NOMO-1 (cell line): ENCODE measurements at regions not wholly inside any gene's neighbourhood (a gene's known extent, or its start where the extent isn't known, plus 50 kb on each side); places are given as distances from the start of the nearest gene placed in this dataset.

ENCODE experiments used
- DNase-seq, 2 experiments: peaks; one replicate each; lab custom pipeline; 2025; ENCODE audit not compliant: unreplicated experiment in 2 of 2; lab: John Stamatoyannopoulos, UW

DNA sequence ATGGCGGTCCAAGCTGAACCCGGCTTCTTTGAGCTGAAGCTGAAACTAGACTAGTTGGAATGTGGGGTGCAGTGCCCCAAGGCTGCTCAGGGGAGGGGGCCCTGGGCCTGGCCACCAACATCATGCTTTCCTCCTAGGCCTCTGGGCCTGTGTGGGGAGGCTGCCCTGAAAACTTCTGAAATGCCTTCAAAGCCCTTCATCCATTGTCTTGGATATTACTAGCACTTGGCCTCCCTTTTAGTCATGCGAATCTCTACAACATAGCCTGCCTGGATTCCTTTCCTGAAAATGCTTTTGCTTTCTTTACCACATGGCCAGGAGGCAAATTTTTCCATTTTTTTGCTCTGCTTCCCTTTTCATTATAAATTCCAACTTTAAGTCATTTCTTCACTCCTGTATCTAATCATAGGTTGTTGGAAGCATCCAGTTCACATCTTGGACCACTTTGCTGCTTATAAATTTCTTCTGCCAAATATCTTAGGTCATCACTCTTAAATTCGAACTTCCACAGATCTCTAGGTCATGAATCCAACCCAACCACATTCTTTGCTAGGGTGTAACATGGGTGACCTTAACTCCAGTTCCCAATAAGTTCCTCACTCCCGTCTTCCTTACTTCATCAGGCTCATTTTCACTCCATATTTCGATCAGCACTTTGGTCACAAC lies 103.4 kb downstream of the DDIT4L start:
- DNase-seq = no peak

DNA sequence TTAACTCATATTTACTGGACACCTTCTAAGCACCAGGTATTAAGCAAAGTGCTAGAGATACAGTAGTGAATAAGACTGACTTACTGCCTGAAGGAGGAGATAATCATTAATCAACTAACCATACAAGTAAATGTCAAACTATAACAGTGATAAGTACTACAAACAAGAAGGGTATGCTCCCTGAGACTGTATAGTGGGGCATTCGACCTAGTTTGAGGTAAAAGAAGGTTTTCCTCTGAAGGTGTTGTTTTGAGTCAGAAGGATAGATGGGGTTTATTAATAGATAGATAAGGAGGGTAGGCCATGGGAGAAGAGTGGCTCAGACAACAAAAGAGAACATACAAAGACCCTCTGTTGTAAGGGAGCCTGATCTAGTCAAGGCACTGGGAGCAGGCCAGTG lies 105.4 kb downstream of the DDIT4L start:
- DNase-seq = no peak

DNA sequence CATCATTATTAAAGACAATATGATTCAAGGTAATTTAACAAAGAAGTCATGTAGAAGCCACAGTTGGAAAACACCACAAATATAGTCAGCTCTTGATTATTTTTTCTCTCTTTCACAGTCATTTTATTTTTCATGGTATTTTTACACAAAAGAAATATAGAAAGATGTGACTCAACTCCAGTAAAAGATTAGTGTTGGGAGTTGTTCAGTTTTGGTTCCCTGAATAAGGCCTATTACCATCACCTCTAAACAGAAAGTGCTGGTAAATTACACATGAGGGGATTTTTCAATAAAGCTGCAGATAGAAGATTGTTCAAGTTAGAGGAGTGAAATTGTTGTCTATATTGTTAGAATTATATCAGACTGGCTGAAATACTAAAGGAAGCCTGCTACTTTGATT lies 107.0 kb downstream of the DDIT4L start:
- no peak for DNase-seq

DNA sequence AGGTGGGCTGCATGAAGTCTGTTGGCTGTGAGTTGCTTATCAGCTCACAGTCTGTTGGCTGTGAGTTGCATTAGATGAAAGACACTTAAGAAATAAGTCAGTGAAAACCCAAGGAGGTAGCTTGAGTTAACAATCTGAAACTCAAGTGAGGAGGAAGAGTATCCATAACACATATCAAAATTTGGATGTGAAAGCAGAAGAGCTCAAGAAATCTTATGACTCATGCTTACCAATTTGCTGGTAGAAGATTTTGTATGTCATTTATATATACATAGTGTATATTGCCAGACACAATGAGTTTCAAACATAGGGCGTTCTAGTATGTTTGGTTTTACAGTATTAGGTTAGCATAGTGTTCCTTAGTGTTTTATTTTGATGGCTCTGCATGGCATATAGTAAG lies 107.4 kb downstream of the DDIT4L start:
- DNase-seq = peak; percentile 18 to 69

DNA sequence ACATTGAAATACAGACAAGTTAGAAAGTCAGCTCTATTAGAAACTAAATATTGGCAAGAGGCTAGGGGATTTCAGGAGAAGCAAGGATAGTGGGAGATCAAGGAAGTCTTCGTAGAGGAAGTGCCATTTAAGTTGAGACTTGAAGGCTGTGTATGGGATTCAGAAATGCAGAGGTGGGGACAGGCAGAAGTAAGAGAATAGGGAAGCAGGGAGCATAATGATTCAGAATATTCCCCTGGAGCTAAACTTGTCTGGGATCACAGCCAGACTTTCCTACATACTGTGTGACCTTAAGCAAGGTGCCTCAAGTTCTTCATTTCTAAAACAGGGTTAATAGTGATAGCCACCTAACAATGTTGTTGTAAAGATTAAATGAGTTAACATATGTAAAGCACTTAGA lies 108.8 kb downstream of the DDIT4L start:
- DNase-seq = no peak

DNA sequence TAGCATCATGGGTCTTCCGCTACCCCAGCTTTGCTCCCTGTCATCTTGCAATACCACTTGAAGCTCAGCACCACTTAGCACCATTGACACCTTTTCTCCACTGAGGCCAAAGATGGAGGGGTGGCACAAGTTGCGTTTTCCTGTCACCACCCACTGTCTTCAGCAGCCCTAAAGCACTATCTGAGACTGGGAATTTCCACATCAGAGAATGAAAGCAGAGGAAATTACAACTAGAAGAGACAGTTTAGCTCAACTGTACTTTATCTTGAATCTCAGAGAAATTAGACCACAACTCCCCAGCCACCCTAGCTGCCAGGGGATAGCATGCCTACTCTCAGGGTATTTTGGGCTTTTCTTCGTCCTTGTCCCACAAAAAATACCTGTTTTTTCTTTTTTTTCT lies 111.0 kb downstream of the DDIT4L start:
- DNase-seq = no peak

DNA sequence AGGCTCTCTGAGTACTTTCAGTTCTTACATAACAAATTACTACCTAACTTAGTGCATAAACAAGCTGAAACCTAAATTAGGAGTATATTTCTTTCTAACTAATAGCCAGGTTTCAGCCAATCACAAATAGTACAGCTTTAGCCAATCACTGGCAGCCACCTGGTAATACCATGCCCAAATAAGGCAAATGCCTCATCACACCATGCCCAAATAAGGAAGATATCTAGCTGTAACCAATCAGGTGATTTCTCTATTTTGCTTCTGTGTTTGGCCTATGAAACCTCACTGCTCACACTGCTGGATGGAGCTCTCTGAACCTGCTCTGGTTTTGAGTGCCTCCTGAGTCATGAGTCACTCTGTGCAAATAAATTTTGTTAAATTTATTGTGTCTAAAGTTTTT lies 113.5 kb downstream of the DDIT4L start:
- no peak for DNase-seq

DNA sequence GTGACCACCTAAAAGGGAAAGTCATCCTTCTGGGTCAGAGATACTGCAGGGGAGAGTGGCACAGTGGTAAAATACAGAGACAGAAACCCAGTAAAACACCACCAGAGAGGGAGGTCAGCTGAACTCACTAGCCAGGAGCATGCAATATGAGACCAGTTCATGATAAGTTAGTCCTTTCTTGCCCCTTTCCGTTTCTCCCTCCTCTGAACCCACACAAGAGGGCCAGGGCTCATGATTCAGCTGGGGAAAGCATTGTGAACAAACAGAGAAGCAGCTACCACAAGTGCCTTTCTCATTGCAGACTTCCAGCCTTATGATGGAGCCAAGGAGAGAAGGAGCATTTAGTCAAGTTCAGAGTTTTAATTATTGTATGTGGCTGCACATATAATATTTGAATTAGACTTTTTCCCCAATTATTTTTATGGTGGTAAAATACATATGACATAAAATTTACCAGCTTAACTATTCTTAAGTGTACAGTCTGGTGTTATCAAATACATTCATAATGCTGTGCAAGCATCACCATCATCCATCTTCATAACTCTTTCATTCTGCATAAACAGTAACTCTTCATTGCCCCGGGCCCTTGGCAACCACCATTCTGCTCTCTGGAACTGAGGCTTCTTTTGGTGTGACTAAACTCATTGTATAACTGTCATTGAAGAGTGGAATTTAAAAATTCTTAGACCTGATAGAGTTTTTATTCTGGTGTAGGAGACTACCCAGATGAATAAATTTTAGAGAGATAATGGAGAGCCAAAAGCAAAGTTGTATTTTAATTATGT lies 114.6 kb downstream of the DDIT4L start:
- no peak for DNase-seq

DNA sequence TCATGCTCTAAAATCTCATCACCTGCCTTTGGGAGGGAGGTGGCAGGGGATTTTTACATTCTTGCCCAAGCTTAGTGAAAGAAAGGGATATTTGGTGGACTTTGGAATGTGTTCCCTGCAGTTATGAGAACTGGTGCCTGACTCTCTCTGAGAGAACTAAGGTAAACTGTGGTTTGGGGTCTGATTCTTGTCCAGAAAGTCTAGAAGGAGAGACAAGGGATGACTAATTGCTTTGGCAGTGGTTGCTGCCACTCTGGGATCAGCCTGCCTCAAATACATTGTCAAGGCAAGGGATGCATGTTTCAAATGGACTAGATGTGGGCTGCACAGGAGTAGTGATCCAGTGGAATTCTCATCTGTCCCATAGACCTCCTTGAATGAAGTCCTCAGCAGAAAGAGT lies 115.2 kb downstream of the DDIT4L start:
- DNase-seq = no peak

DNA sequence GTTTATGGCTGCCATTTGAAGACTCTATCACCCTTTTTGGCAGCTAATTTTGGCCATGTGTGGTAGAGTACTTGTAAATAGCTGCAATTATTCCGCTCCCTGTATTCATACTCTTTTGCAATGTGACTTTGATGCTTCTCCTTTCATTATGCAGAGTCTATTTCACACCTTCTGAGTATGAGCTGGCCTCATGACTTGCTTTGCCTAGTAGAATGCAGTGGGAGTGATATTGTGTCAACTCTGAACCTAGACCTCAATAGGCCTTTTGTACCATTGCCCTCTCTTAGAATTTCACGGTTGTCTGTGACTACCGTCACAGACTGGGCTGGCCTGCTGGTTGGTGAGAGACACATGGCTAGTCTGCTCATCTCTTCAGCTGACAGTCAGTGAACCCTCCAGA lies 118.8 kb downstream of the DDIT4L start:
- no peak for DNase-seq

DNA sequence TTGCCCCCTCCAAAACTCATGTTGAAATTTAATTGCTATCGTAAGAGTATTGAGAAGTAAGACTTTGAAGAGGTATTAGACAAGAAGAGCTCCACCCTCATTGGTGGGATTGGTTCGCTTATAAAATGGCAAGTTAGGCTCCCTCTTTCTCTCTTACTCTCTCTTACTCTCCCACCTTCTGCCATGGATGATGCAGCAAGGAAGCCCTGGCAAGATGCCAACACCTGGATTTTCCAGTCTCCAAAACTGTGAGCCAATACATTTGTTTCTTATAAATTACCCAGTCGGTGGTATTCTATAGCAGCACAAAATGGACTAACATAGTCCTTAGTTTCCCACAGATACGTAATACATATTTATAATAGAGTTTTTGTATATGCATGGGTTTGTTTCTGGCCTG lies 119.4 kb downstream of the DDIT4L start:
- DNase-seq = no peak

DNA sequence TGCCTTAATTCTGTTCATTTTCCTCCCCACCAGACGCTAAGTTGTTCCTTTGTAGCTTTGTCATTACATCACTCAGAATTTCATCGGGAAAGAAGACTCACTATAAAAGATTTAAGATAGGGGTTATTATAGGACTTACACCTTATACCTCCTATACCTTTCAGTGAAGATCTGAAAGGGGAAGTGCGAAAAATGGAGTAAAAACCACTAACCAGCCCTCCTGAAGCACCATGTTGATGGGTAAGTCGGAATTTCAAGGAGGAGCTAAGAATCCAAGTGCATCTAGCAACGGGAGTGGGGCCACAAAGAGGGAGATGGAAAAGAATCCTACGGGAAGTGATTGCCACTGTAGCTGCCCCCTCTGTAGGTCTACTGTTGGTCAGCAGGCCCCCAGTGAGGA lies 119.1 kb upstream of the H2AZ1 start:
- no peak for DNase-seq

DNA sequence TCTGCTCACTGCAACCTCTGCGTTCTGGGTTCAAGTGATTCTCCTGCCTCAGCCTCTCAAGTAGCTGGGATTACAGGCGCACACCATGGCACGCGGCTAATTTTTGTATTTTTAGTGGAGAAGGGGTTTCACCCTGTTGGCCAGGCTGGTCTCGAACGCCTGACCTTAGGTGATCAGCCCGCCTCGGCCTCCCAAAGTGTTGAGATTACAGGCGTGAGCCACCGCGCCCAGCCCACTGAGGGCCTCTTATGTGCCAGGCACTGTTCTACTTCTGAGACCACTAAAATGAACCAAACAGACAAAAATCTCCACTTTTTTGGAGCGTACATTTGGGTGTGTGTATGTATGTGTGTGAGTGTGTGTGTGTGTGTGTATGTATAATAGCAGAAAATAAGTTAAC lies 117.2 kb upstream of the H2AZ1 start:
- no peak for DNase-seq

DNA sequence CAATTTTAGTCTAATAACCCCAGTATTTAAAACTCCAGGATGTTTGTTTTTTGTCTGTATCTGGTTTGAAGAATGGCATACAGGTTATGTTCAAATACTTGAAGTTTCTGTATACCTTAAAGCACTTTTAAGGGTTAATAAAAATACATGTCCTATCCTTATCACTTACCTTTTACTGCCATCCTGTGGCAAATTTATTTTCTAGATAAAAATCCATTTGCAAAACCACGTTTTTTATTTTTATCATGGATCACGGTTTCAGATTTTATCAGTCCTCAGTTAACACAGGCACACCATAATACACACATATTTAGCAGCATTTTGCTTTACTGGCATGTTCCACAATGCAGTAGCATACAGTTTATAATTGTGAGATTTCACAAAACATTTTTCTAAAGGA lies 113.3 kb upstream of the H2AZ1 start:
- DNase-seq = no peak

DNA sequence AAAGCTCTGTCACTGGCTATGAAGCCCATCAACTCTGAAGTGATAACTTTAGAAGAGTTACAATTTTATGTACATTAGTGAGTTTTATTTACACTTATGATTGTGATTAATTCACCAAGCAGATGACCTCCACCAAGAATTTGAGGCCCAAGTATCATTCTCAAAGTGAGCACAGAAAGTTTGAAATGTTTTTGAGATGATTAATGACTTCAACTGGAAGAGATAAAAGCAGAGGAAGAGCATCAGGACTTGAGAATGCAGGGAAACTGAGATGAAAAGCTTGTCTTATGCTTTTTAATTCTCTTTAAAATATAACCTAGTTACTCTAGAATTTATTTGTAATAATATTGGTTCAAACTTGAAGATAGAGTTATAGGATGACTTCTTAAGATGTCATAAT lies 112.8 kb upstream of the H2AZ1 start:
- no peak for DNase-seq

DNA sequence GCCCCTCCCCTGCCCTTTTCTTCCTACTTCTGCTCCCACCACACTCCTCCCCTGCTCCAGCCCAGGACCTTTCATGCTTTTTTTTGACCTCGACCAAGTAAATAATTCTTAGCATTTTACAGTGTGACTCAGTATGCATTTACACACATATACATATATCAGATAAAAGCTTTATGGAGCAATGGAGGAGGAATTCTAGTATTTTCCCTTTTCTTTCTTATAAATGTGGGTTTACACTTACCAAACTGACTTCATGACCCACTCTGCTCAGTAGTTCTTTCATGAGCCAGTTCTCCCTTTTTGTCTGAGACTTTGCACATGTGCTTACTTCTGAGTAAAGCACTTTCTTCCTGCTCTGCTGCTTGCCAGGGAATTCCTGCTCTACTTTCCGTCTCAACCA lies 111.8 kb upstream of the H2AZ1 start:
- DNase-seq = no peak

DNA sequence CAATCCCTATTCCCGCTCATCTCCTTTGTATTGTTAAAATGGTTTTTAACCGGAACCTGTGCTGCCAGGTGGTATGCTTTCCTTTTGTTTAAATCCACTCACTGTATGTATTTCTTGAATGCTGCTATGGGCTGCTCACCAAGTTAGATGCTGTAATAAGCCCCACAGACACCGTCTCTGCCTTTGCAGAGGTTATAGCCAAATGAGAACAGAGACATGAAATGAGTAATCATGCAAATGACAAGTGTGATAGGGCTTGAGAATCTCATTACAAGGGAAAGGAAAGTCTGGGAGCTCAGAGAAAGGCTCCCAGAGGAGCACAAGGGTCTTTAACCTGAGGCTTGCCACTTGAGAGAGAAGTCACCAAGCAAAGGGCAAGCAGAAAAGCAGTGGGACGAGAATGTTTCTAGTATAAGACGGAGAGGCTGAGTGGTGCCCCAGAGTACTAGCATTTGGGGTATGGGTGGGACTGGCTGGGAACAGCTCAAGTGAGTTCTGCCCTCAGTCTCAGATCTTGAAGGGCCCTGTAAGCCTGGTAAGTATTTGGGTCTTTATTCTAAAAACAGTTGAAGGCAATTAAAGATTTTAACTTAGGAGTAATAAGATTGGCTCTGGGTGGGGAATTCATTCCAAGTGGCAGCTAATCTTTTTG lies 110.8 kb upstream of the H2AZ1 start:
- DNase-seq = no peak

DNA sequence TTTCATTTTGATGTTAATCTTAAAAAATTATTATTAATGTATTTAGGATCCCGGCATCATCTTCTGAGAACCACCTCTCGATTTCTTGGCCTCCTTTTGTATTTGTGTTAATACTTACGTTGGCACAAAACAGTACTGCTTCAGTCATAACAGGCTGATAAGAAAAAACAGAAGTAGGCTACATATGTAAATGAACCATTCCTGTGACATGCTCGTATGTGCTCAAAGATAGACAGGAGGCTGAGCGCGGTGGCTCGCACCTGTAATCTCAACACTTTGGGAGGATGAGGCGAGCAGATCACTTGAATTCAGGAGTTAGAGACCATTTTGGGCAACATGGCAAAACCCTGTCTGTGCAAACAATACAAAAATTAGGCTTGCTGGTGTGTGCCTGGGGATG lies 109.4 kb upstream of the H2AZ1 start:
- DNase-seq = no peak

DNA sequence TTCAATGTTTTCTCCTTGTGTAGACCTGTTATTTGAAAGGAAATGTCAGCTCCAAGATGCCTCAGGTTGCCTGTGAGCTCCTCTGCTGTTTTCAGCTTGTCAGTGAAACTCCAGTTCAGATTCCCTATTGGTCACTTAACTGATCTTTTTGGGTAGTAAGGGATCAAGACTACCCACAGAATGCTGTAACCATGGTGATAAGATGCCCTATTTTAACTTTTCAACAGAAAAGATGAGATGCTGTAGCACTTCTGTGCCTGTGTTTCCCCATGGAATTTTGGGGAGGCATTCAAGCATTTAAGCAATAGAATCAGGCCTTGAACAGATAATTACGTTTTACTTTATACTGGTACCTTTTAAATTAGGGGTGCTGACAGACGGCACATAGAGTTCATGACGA lies 106.6 kb upstream of the H2AZ1 start:
- no peak for DNase-seq

DNA sequence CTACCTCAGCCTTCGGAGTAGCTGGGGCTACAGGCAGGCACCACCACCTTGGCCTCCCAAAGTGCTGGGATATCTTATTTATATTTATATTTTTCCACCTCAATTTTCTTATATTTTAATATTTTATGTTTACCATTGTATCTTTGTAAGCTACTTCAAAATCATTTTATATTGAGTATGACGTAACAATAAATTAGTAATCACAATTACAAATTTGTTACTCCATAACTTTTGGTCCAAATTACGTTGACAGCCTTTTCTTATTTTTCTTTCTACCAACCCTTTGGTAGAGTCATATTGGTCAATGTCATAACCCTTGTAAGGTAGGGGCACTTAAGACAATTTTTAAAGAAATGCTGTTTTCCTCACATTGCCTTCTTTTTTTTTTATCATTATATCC lies 104.0 kb upstream of the H2AZ1 start:
- DNase-seq = no peak

DNA sequence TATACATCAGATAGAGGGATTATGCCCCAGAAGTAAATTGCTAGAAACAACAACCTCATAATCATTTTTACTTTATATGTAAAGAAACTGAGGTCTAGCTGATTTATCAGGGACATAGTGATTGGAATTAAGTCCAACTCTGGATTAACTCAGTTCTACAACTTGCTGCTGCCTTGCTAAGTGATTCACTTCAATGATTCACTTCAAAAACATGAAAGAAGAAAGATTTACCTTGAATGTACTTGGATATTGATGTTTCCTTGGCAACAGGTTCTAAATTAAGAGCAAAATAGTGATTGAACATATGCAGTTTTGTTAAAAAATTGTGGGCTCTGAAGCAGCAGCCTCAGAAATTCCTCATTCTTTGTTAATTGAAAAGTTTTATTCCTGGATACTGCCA lies 99.8 kb upstream of the H2AZ1 start:
- DNase-seq = no peak

DNA sequence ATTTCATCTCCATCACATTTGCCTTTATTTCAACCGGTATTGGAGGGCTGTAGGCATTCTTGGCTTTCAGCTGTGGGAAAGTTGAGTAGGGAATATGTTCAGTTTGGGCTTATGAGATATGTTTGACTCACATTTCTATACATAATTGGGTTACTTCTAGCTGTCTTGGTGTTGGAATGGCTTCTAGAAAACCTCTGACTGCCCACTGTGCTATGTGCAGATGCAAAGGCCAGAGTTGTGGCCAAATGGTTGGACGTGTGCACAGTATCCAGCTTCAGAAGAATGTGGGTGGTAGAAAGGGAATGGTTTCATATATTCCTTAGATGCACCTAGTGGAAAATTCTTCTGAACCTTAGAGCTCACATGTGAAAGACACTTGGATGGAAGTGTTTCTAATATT lies 92.6 kb upstream of the H2AZ1 start:
- no peak for DNase-seq
